ENCODE measurements at regions not wholly inside any gene's neighbourhood (a gene's known extent, or its start where the extent isn't known, plus 50 kb on each side); places are given as distances from the start of the nearest gene placed in this dataset.

GRCh38 chr5:174191076-174191475, 145.6 kb downstream of the NSG2 start:
- Histone ChIP-seq H3K79me2 (ENCODE audit: insufficient read depth, low read length) (no peaks in the 10 kb centered on the region), H3K4me1 (ENCODE audit: control insufficient read depth in 1 of 2, insufficient read depth in 2 of 2, low read length in 2 of 2) (peaks cover 0 to 3% of the 10 kb centered on the region in 2 experiments; a peak in 1 of 4 replicates), H2AFZ (ENCODE audit: low read depth, low read length, poor library complexity, severe bottlenecking) (no peak overlapping the region), H3K27me3 (ENCODE audit: insufficient read depth, low read length) (peaks cover 39% of the 10 kb centered on the region; the same call in 1 of the 2 replicates), H3K9me2 (ENCODE audit: insufficient read depth) (no peaks in the 10 kb centered on the region), H3K27ac (ENCODE audit: low read depth, low read length) (no peak overlapping the region), H3K9ac (ENCODE audit: low read length) (no peak overlapping the region), H3K4me2 (ENCODE audit: low read length) (no peak overlapping the region), H4K20me1 (ENCODE audit: insufficient read depth) (no peaks in the 10 kb centered on the region), H3K36me3 (ENCODE audit: control insufficient read depth in 1 of 2, insufficient read depth in 2 of 2, low read length in 2 of 2) (no peaks in the 10 kb centered on the region), H3K9me3 (ENCODE audit: control insufficient read depth in 1 of 2, insufficient read depth in 1 of 2, low read depth in 1 of 2, low read length in 2 of 2) (no peaks in the 10 kb centered on the region), H3K4me3 (replicated peaks in 1 of 2; ENCODE audit: low read depth in 1 of 2, low read length in 2 of 2) (no peak overlapping the region)
- ChIA-PET POLR2A (no interaction called here), RAD21 (ENCODE audit: low non-redundant PET in 1 of 2, low total read pairs in 2 of 2, uncharacterized antibody in 2 of 2, unreplicated experiment in 2 of 2) (interaction anchor here in 1 of 2 experiments (0.6 kb wide), 1 partner anchor 52 kb away, joined by 3 read pairs; no protein-coding TSS in a partner anchor), CTCF (no interaction called here)
- no TSS peak for BruUV-seq (replicated peaks)
- no peak for DNase-seq (ENCODE audit: low read depth, low spot score)
- no peak for ATAC-seq
- no peak for TF ChIP-seq FOSL1 (IDR thresholded peaks at IDR 0.05; ENCODE audit: low read depth)
- no peak for TF ChIP-seq SP1 (IDR thresholded peaks at IDR 0.05; ENCODE audit: low read depth)
- no peak for TF ChIP-seq SIN3A (IDR thresholded peaks at IDR 0.05; ENCODE audit: low read depth)
- TF ChIP-seq POLR2AphosphoS5 (IDR thresholded peaks at IDR 0.05; ENCODE audit: low read depth, low read length) = no peak
- TF ChIP-seq YY1 (IDR thresholded peaks at IDR 0.05; ENCODE audit: extremely low read depth, insufficient replicate concordance, low read depth, low read length) = no peak
- TF ChIP-seq EZH2 (IDR thresholded peaks at IDR 0.05) = no peak
- no peak for TF ChIP-seq EZH2phosphoT487 (IDR thresholded peaks at IDR 0.05; ENCODE audit: borderline replicate concordance)
- TF ChIP-seq SRF (IDR thresholded peaks at IDR 0.05; ENCODE audit: low read depth) = no peak
- no peak for TF ChIP-seq POLR2A (IDR thresholded peaks at IDR 0.05; ENCODE audit: borderline replicate concordance, extremely low read depth, insufficient read depth, insufficient read length)
- no peak for TF ChIP-seq ZFX (IDR thresholded peaks at IDR 0.05)
- no peak for TF ChIP-seq EGR1 (IDR thresholded peaks at IDR 0.05; ENCODE audit: low read depth)
- no peak for TF ChIP-seq ATF3 (IDR thresholded peaks at IDR 0.05)
- TF ChIP-seq CBX3 (IDR thresholded peaks at IDR 0.05; ENCODE audit: low read depth) = no peak
- TF ChIP-seq JUND (IDR thresholded peaks at IDR 0.05) = no peak
- no peak for TF ChIP-seq ZNF274 (IDR thresholded peaks at IDR 0.05; ENCODE audit: low read depth, low read length)
- no peak for TF ChIP-seq MAX (IDR thresholded peaks at IDR 0.05)
- intact Hi-C loops (cut with micrococcal nuclease) = no loop called here

Measured in HCT116 (cell line).